ENCODE measurements at regions not wholly inside any gene's neighbourhood (a gene's known extent, or its start where the extent isn't known, plus 50 kb on each side); places are given as distances from the start of the nearest gene placed in this dataset.

GRCh38 chr11:97363331-97363730, 973.5 kb downstream of the JRKL start (continued):
- TF ChIP-seq ZNF462 (CRISPR knock-in tag; IDR thresholded peaks at IDR 0.05) (no peak), CREB1 (CRISPR knock-in tag; IDR thresholded peaks at IDR 0.05; ENCODE audit: low read depth) (no peak), EZH2 (IDR thresholded peaks at IDR 0.05; ENCODE audit: low read depth, unreplicated experiment) (no peak)

GRCh38 chr11:97364047-97364446, 974.2 kb downstream of the JRKL start:
- Histone ChIP-seq H3K27ac (ENCODE audit: low read depth) (no peak overlapping the region), H3F3A (replicated peaks; ENCODE audit: low read depth) (no peaks in the 10 kb centered on the region), H3K4me2 (no peak overlapping the region), H3K36me3 (ENCODE audit: insufficient read depth) (no peaks in the 10 kb centered on the region), H4K20me1 (replicated peaks; ENCODE audit: insufficient read depth) (no peaks in the 10 kb centered on the region), H3K4me3 (no peak overlapping the region), H3K27me3 (ENCODE audit: insufficient read depth) (no peaks in the 10 kb centered on the region), H3K4me1 (ENCODE audit: insufficient read depth) (no peaks in the 10 kb centered on the region), H2AFZ (no peak overlapping the region), H3K79me2 (replicated peaks; ENCODE audit: insufficient read depth) (no peaks in the 10 kb centered on the region), H3K9me2 (ENCODE audit: insufficient read depth) (0 out of 2 replicates have a peak, but pooled peaks cover 5% of the 10 kb centered on the region)
- TF ChIP-seq EZH2phosphoT487 (IDR thresholded peaks at IDR 0.05; ENCODE audit: unreplicated experiment) (no peak), NANOG (IDR thresholded peaks at IDR 0.05; ENCODE audit: borderline replicate concordance) (no peak), STAT1 (IDR thresholded peaks at IDR 0.05; ENCODE audit: unreplicated experiment) (no peak), EZH2 (IDR thresholded peaks at IDR 0.05; ENCODE audit: low read depth, unreplicated experiment) (no peak), ZNF331 (CRISPR knock-in tag; IDR thresholded peaks at IDR 0.05; ENCODE audit: low read depth) (no peak), ZNF114 (CRISPR knock-in tag; IDR thresholded peaks at IDR 0.05) (no peak), REST (IDR thresholded peaks at IDR 0.05; ENCODE audit: unreplicated experiment) (no peak), CTCF (conservative IDR thresholded peaks at IDR 0.05; ENCODE audit: low read depth in 2 of 2) (no peak), POLR2AphosphoS5 (IDR thresholded peaks at IDR 0.05; ENCODE audit: low read depth) (no peak), CREB1 (CRISPR knock-in tag; IDR thresholded peaks at IDR 0.05; ENCODE audit: low read depth) (no peak), JUNB (IDR thresholded peaks at IDR 0.05; ENCODE audit: unreplicated experiment) (no peak)
- peaks cover 4% of the 10 kb centered on the region for H3K27me3 Mint-ChIP-seq (ENCODE audit: insufficient read depth, low read depth, poor library complexity)
- DNase-seq (ENCODE audit: low spot score) (no peak), ATAC-seq (no peak)
- no peak overlapping the region for H3K27ac Mint-ChIP-seq
- no peak overlapping the region for H3K4me3 Mint-ChIP-seq
- peaks cover 5% of the 10 kb centered on the region; the same call in 2 of the 3 replicates for H3K9me3 Mint-ChIP-seq
- H3K4me1 Mint-ChIP-seq = no peaks in the 10 kb centered on the region
- peaks cover 3% of the 10 kb centered on the region; the same call in 1 of the 3 replicates for H3K36me3 Mint-ChIP-seq (ENCODE audit: low read depth)

Data from GM23338 (cell line).